ENCODE measurements at regions not wholly inside any gene's neighbourhood (a gene's known extent, or its start where the extent isn't known, plus 50 kb on each side); places are given as distances from the start of the nearest gene placed in this dataset.

DNA sequence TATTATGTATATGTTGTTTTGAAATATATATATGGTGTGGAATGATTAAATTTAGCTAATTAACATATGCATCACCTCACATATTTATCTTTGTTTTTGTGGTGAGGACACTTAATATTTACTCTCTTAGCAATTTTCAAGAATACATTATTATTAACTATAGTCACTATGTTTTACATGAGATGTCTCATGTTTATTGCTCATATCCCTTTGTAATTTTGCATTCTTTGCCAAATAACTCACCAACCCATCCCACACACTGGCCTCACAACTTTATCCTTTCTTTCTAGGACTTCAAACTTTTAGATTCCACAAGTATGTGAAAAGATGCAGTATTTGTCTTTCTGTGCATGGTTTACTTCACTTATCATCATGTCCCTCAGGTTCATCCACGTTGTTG is 950.2 kb upstream of the CADM2 start:
- ATAC-seq (no peak), DNase-seq (ENCODE audit: low read depth, low spot score) (no peak), FAIRE-seq (no peak)
- H3K4me2 ChIP-seq (ENCODE audit: control insufficient read depth, insufficient read depth) = no peak overlapping the region
- ChIA-PET CTCF (interaction anchor here (1.1 kb wide), 1 partner anchor 27 kb away, joined by 3 read pairs; no protein-coding TSS in a partner anchor), POLR2A (no interaction called here), RAD21 (ENCODE audit: unreplicated experiment) (no interaction called here), SMC1A (ENCODE audit: uncharacterized antibody, unreplicated experiment) (no interaction called here)
- TF ChIP-seq BCL11A (IDR thresholded peaks at IDR 0.05; ENCODE audit: low read depth, low read length) = no peak
- no peak for TF ChIP-seq STAT3 (IDR thresholded peaks at IDR 0.05; ENCODE audit: low read depth, low read length)
- no peak for TF ChIP-seq MEF2A (IDR thresholded peaks at IDR 0.05; ENCODE audit: insufficient read depth, low read depth, low read length)
- TF ChIP-seq, protein P1, sequence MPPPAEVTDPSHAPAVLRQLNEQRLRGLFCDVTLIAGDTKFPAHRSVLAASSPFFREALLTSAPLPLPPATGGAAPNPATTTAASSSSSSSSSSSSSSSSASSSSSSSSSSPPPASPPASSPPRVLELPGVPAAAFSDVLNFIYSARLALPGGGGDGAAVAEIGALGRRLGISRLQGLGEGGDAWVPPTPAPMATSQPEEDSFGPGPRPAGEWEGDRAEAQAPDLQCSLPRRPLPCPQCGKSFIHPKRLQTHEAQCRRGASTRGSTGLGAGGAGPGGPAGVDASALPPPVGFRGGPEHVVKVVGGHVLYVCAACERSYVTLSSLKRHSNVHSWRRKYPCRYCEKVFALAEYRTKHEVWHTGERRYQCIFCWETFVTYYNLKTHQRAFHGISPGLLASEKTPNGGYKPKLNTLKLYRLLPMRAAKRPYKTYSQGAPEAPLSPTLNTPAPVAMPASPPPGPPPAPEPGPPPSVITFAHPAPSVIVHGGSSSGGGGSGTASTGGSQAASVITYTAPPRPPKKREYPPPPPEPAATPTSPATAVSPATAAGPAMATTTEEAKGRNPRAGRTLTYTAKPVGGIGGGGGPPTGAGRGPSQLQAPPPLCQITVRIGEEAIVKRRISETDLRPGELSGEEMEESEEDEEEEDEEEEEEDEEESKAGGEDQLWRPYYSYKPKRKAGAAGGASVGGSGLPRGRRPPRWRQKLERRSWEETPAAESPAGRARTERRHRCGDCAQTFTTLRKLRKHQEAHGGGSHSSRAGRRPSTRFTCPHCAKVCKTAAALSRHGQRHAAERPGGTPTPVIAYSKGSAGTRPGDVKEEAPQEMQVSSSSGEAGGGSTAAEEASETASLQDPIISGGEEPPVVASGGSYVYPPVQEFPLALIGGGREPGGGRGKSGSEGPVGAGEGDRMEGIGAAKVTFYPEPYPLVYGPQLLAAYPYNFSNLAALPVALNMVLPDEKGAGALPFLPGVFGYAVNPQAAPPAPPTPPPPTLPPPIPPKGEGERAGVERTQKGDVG (CRISPR knock-in tag; IDR thresholded peaks at IDR 0.05) = no peak
- no peak for TF ChIP-seq RAD21 (IDR thresholded peaks at IDR 0.05; ENCODE audit: insufficient read depth, low read depth, low read length)
- TF ChIP-seq IKZF2 (IDR thresholded peaks at IDR 0.05) = no peak
- no peak for TF ChIP-seq PAX5 (IDR thresholded peaks at IDR 0.05; ENCODE audit: borderline replicate concordance, low read depth, low read length)
- TF ChIP-seq POLR2AphosphoS2 (IDR thresholded peaks at IDR 0.05; ENCODE audit: low read depth, low read length) = no peak
- TF ChIP-seq MXI1 (IDR thresholded peaks at IDR 0.05; ENCODE audit: low read depth, low read length) = no peak
- 0% methylated on average over 1 of the region's 1 CpG for WGBS (ENCODE audit: insufficient coverage, insufficient replicate concordance, low lambda C conversion rate, missing lambda C conversion rate)
- H3K27ac ChIP-seq (ENCODE audit: control insufficient read depth, insufficient read depth) = no peak overlapping the region
- no peaks in the 10 kb centered on the region for H3K36me3 ChIP-seq (ENCODE audit: control insufficient read depth in 2 of 2, insufficient read depth in 2 of 2, low read length in 1 of 2)
- no TSS peak for BruUV-seq (replicated peaks)
- in situ Hi-C loops (cut with MboI) = no loop called here
- no peaks in the 10 kb centered on the region for H4K20me1 ChIP-seq (ENCODE audit: control insufficient read depth, insufficient read depth)
- H3K9ac ChIP-seq (ENCODE audit: control insufficient read depth, insufficient read depth, low read length) = no peak overlapping the region
- H3K9me3 ChIP-seq (replicated peaks; ENCODE audit: control insufficient read depth, insufficient read depth, low read length) = no peaks in the 10 kb centered on the region
- H2AFZ ChIP-seq (ENCODE audit: control insufficient read depth, low read depth, low read length) = no peak overlapping the region
- no peaks in the 10 kb centered on the region for H3K79me2 ChIP-seq (ENCODE audit: control insufficient read depth, insufficient read depth, low read length)
- H3K4me3 ChIP-seq = no peak overlapping the region
- H3K27me3 ChIP-seq (replicated peaks in 1 of 2; ENCODE audit: control insufficient read depth in 2 of 2, insufficient read depth in 2 of 2, low read length in 1 of 2) = no peaks in the 10 kb centered on the region
- H3K4me1 ChIP-seq (ENCODE audit: control insufficient read depth, insufficient read depth, low read length) = no peaks in the 10 kb centered on the region
- intact Hi-C loops (cut with micrococcal nuclease; ENCODE audit: unreplicated experiment) = no loop called here

Measured in GM12878 (cell line).